PC-9 (cell line): ENCODE measurements at regions not wholly inside any gene's neighbourhood (a gene's known extent, or its start where the extent isn't known, plus 50 kb on each side); places are given as distances from the start of the nearest gene placed in this dataset.

ENCODE experiments used
- EZH2 ChIP-seq: fragments of 200-600 bp; sonication (generic); IDR thresholded peaks from 2 replicates; pipeline ENCODE4 v1.8.0; 2017; ENCODE audit warnings: antibody characterized with exemption, low read depth
- TF ChIP-seq, protein P1 (sequence below): fragments of 200-600 bp; sonication (generic); conservative IDR thresholded peaks from 2 replicates; pipeline ENCODE4 v1.6.1; 2017; ENCODE audit warnings: mixed run types, antibody characterized with exemption, mild to moderate bottlenecking, moderate library complexity

GRCh38 chr1:147825586-147825985 is 65.2 kb upstream of the GJA5 start:
- TF ChIP-seq, protein P1, sequence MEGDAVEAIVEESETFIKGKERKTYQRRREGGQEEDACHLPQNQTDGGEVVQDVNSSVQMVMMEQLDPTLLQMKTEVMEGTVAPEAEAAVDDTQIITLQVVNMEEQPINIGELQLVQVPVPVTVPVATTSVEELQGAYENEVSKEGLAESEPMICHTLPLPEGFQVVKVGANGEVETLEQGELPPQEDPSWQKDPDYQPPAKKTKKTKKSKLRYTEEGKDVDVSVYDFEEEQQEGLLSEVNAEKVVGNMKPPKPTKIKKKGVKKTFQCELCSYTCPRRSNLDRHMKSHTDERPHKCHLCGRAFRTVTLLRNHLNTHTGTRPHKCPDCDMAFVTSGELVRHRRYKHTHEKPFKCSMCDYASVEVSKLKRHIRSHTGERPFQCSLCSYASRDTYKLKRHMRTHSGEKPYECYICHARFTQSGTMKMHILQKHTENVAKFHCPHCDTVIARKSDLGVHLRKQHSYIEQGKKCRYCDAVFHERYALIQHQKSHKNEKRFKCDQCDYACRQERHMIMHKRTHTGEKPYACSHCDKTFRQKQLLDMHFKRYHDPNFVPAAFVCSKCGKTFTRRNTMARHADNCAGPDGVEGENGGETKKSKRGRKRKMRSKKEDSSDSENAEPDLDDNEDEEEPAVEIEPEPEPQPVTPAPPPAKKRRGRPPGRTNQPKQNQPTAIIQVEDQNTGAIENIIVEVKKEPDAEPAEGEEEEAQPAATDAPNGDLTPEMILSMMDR = no peak
- TF ChIP-seq EZH2 = no peak
